ENCODE measurements at regions not wholly inside any gene's neighbourhood (a gene's known extent, or its start where the extent isn't known, plus 50 kb on each side); places are given as distances from the start of the nearest gene placed in this dataset.

- TF ChIP-seq CTCF (IDR thresholded peaks at IDR 0.05; ENCODE audit: low read depth, low read length) = no peak
- DNase-seq (ENCODE audit: extremely low read depth, low read depth) = no peak
Measured at GRCh38 chr13:27728271-27728670, 64.0 kb upstream of the GSX1 start.

GRCh38 chr13:27730191-27730590, 62.1 kb upstream of the GSX1 start:
- no peak for DNase-seq (ENCODE audit: extremely low read depth, low read depth)
- TF ChIP-seq CTCF (IDR thresholded peaks at IDR 0.05; ENCODE audit: low read depth, low read length) = no peak

All from AG09319 (cell line).